Activated T-helper 17 cell treated with anti-CD3 and anti-CD28 coated beads, Interleukin-2, amount 50 U/mL, for 72 hours (primary cell): ENCODE measurements at regions not wholly inside any gene's neighbourhood (a gene's known extent, or its start where the extent isn't known, plus 50 kb on each side); places are given as distances from the start of the nearest gene placed in this dataset.
"Not testable (repeated sequence)": the region's sequence is repeated elsewhere in the genome, so short reads cannot be mapped to it uniquely, and the experiment has no call there.

Experiments
- ATAC-seq: fragments of 150-1000 bp; cut with Tn5 transposase; replicated peaks from 2 replicates; pipeline ENCODE4 v1.10.0; 2021; ENCODE audit warnings: mild to moderate bottlenecking, moderate library complexity
- H3K27ac Mint-ChIP-seq: one replicate; pipeline ENCODE4 v1.8.0; 2022; ENCODE audit warnings: mixed read lengths
- H3K27me3 Mint-ChIP-seq: one replicate; pipeline ENCODE4 v1.8.0; 2022; ENCODE audit warnings: mixed read lengths
- H3K36me3 Mint-ChIP-seq: one replicate; pipeline ENCODE4 v1.8.0; 2022; ENCODE audit warnings: low read depth, mild to moderate bottlenecking, mixed read lengths
- H3K4me1 Mint-ChIP-seq: one replicate; pipeline ENCODE4 v1.8.0; 2022; ENCODE audit warnings: mixed read lengths
- H3K4me3 Mint-ChIP-seq: one replicate; pipeline ENCODE4 v1.8.0; 2022; ENCODE audit warnings: mild to moderate bottlenecking, mixed read lengths
- H3K9me3 Mint-ChIP-seq: one replicate; pipeline ENCODE4 v1.8.0; 2022; ENCODE audit warnings: mixed read lengths

DNA sequence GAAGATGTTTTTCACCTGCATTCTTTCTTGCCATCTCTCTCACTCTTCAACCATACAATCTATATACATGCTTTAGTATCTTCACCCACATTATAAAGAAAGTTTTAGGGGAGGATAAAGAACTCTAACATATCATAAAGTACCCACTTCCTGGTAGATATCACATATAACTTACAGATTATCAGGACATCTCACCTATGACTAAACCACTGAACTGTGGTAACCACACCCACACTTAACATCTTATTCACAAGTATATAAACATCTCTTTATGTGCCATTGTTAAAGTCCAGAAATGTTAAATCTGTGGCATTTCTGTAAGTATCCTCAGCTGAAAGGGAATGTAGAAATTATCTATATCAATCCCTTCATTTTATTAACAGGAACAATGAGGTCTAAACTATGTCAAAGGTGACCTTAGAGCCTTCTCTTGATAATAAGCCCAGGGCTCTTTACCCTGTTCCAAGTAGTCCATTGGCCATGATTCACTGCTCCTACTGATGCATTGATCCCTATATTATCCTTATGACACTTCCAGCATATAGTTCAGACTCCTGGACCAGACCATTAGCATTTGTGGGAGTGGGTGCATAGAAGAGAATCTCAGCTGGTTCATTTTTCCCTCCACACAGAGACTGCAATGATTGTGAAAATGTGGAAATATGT is 182.4 kb downstream of the SUCLG1 start:
- Mint-ChIP-seq H3K27me3 (peaks cover 13% of the 10 kb centered on the region), H3K4me3 (no peak overlapping the region), H3K4me1 (peaks cover 4% of the 10 kb centered on the region), H3K9me3 (no peaks in the 10 kb centered on the region), H3K36me3 (no peaks in the 10 kb centered on the region), H3K27ac (no peak overlapping the region)
- peak; percentile 72 for ATAC-seq

DNA sequence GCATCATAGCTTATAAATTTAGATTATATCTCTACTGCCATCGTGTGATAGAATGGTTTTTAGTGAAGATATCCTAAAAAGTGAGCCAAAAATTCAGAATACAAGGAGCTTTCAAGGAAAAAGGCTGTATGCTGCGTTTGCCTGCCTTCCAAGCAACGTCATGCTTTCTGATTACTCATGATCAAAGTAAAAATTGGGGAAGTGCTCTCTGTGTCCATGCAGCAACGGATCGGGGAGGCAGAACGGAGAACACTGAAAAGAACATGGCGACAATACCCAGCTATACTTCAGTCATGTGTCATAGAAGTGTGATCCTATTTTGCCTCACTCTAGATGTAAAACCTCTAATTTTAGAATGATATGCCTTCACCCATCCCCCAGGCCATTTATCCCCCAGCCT is 185.7 kb downstream of the SUCLG1 start:
- H3K9me3 Mint-ChIP-seq = no peaks in the 10 kb centered on the region
- H3K36me3 Mint-ChIP-seq = no peaks in the 10 kb centered on the region
- no peak overlapping the region for H3K4me3 Mint-ChIP-seq
- peaks cover 20% of the 10 kb centered on the region for H3K27me3 Mint-ChIP-seq
- H3K27ac Mint-ChIP-seq = no peak overlapping the region
- no peak for ATAC-seq
- H3K4me1 Mint-ChIP-seq = peaks cover 2% of the 10 kb centered on the region

DNA sequence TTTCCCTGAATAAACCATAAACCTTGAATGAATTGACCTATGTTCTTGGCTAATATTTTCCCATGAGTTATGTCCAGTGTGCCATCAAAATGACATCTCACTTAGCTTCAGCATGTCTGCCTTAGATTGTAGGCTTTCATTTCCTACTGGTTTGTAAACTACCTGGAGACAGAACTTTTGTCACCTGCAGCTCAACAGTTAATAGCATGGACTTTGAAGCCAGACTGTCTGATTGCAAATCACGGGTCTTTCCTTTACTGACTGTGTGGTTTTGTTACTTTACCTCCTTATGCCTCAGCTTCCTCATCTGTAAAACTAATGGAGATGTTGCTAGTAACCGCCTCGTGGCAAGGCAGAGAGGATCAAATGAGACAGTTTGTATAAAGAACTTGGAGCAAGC is 187.1 kb downstream of the SUCLG1 start:
- Mint-ChIP-seq H3K36me3 (no peaks in the 10 kb centered on the region), H3K4me3 (no peak overlapping the region), H3K9me3 (no peaks in the 10 kb centered on the region), H3K4me1 (no peaks in the 10 kb centered on the region), H3K27ac (no peak overlapping the region), H3K27me3 (peaks cover 20% of the 10 kb centered on the region)
- no peak for ATAC-seq

DNA sequence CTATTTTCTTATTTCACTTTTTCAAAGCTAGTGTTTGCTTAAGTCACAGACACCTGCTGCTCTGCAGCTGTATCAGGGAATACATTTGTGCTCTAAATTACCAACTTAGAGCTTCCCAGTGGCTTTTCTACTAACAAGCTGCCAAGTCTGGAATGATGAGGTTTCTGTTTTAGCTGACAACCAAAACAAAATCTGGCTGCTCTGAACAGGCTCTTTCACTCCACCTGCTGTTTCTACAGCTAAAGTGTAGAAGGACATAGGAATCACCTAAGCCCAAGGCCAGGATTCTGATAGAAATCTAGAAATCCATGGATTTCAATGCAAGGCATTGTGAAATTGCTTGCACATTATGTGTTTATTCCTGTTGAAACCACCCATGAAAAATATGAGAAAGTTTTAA is 201.2 kb downstream of the SUCLG1 start:
- H3K27me3 Mint-ChIP-seq = peaks cover 34% of the 10 kb centered on the region
- H3K36me3 Mint-ChIP-seq = no peaks in the 10 kb centered on the region
- no peak overlapping the region for H3K4me3 Mint-ChIP-seq
- no peaks in the 10 kb centered on the region for H3K9me3 Mint-ChIP-seq
- H3K4me1 Mint-ChIP-seq = no peaks in the 10 kb centered on the region
- no peak for ATAC-seq
- no peak overlapping the region for H3K27ac Mint-ChIP-seq

DNA sequence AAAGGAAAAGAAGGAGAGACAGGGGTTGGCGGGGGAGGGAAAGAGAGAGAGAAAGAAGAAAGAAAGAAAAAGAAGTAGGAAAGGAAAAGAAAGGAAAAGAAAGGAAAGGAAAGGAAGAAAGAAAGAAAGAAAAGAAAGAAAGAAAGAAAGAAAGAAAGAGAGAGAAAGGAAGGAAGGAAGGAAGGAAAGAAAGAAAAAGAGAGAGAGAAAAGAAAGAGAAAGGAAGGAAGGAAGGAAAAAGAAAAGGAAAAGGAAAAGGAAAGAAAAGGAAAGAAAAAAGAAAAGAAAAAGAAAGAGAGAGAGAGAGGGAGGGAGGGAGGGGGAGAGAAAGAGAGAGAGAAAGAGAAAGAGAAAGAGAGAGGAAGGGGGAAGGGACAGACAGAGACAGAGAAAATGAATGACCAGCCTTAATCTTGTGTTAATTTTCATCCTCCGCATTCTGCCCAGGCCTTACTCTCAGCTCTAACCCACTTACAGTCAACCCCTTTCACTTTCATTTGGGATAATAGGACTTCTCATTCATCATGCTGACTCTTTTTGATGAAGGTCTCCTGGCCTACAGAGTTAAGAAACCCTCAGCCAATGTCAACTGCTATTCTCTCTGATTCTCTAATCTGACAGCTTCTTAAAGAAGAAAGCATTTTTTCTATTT is 207.3 kb downstream of the SUCLG1 start:
- H3K4me3 Mint-ChIP-seq = no peak overlapping the region
- H3K36me3 Mint-ChIP-seq = no peaks in the 10 kb centered on the region
- H3K9me3 Mint-ChIP-seq = no peaks in the 10 kb centered on the region
- H3K27me3 Mint-ChIP-seq = peaks cover 16% of the 10 kb centered on the region
- H3K27ac Mint-ChIP-seq = no peak overlapping the region
- H3K4me1 Mint-ChIP-seq = no peaks in the 10 kb centered on the region
- ATAC-seq = no peak

DNA sequence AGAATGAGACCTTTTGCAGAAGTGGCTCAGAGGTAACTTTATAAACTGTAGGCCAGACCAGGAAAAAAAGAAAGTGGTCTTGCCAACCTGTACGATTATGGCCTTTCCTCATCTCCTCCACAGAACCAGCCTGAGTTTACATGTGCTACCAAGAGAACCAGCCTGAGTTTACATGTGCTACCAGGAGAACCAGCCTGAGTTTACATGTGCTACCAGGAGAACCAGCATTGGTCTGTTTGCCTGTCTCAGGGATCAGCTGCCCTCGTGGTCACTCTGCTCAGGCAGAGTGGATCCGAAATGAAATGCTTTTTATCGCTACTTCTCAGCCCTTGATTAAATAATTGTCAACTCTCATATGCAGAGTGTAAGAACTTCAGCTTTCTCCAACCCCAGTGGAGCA is 209.9 kb downstream of the SUCLG1 start:
- no peak for ATAC-seq
- Mint-ChIP-seq H3K9me3 (no peaks in the 10 kb centered on the region), H3K27me3 (peaks cover 6% of the 10 kb centered on the region), H3K4me1 (no peaks in the 10 kb centered on the region), H3K27ac (no peak overlapping the region), H3K36me3 (no peaks in the 10 kb centered on the region), H3K4me3 (no peak overlapping the region)

DNA sequence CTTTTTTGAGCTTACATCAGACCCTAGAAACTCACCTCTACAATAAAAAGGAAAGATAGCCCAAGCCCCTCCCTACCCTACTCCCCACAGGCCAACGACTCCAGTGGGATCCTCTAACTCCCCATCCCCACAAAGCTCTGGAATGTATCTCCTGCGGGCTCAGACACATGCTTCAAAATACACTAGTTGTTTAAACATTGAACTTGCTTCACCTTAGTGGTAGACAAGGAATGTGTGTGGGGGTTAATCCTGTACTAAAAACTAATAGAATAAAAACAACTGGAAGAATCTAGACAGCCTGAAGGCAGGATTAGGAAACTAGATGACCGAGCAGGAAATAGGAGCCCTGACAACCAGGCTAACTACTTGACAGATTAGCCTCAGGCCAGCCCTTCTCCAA is 211.5 kb downstream of the SUCLG1 start:
- no peaks in the 10 kb centered on the region for H3K36me3 Mint-ChIP-seq
- H3K9me3 Mint-ChIP-seq = no peaks in the 10 kb centered on the region
- H3K27me3 Mint-ChIP-seq = peaks cover 6% of the 10 kb centered on the region
- H3K27ac Mint-ChIP-seq = no peak overlapping the region
- H3K4me1 Mint-ChIP-seq = no peaks in the 10 kb centered on the region
- no peak for ATAC-seq
- H3K4me3 Mint-ChIP-seq = no peak overlapping the region

DNA sequence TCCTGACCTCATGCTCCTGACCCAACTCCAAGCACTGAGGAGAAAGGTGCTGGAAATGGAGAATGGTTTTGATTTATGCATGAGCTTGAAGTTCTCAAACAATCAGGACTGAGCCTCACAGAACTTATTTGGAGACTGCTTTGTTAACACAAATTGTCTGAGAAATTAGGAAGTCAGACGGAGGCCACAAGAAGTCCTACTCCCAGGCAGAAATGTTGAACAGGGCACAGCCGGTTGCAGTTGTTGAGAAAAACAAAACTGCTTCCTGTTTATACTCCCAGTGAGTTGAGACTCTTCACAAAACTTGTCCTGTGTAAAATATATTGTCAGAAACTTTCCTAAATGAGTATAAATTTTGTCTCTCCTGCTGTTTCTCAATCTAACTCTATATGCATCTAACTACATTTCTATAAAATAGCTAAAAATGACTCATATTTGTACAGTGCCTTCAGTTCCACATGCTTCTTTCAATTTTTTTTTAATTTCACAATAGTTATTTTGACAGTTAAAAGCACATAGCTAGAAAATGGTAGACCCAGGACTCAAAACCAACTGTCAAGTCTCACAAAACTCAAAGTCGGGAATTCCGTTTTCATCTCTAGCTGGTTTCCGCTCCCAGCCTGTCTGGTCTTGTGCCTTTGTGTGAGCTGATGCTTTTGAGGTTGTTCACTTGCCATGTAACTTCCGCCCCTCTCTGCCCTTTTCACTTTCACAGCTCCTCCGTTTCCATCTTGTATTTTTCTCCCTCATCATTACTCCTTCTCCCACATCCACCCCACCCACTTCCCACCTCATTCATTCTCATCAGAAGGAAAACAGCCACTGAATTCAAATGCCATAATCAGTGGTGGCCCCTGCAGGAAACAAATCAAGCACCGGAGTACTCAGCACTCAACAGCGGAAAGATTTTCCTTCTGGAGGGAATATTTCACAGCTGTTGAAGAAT is 215.0 kb downstream of the SUCLG1 start:
- Mint-ChIP-seq H3K9me3 (no peaks in the 10 kb centered on the region), H3K27me3 (peaks cover 13% of the 10 kb centered on the region), H3K4me3 (no peak overlapping the region), H3K36me3 (no peaks in the 10 kb centered on the region), H3K27ac (no peak overlapping the region), H3K4me1 (no peaks in the 10 kb centered on the region)
- ATAC-seq = no peak

DNA sequence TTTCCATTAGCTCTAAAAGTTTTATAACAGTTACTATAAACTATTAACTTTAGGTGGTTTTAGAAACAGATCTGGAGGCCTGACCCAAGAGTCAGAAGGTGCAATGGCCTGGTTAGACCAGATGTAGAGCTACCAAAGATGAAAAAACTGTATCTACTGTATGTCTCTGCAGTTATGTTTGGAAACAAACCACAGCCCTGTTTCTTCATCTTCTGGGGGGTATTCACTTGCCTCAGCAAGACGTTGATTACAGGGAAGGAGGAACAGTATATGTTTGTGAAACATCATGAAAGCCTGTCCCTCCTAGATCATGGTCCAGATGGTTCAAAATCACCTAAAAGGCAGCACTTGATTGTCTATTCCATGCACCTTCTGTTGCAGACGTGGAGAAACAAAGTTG is 220.2 kb downstream of the SUCLG1 start:
- H3K36me3 Mint-ChIP-seq = no peaks in the 10 kb centered on the region
- H3K9me3 Mint-ChIP-seq = no peaks in the 10 kb centered on the region
- no peaks in the 10 kb centered on the region for H3K4me1 Mint-ChIP-seq
- no peak overlapping the region for H3K27ac Mint-ChIP-seq
- peaks cover 16% of the 10 kb centered on the region for H3K27me3 Mint-ChIP-seq
- no peak for ATAC-seq
- no peak overlapping the region for H3K4me3 Mint-ChIP-seq

DNA sequence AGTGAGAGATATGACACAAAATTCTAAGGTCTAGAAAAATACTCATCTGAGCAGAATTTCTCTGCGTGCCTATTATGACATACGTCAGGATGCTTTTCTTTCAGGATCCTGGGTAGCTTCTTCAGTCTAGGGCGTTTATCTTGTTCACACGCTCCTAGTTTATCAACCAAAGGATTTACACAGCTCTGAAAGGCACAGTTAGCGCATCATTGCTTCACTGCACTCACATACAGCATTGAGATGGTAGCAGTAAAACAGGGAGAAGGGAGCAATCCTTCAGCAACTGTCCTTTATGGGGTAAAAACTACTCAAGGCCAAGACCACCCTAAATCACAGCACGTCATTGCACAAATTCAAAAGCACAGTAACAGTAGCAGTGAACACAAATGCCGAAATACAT is 222.8 kb downstream of the SUCLG1 start:
- H3K36me3 Mint-ChIP-seq = no peaks in the 10 kb centered on the region
- no peak overlapping the region for H3K27ac Mint-ChIP-seq
- H3K4me3 Mint-ChIP-seq = no peak overlapping the region
- no peaks in the 10 kb centered on the region for H3K4me1 Mint-ChIP-seq
- no peak for ATAC-seq
- peaks cover 16% of the 10 kb centered on the region for H3K27me3 Mint-ChIP-seq
- H3K9me3 Mint-ChIP-seq = no peaks in the 10 kb centered on the region

DNA sequence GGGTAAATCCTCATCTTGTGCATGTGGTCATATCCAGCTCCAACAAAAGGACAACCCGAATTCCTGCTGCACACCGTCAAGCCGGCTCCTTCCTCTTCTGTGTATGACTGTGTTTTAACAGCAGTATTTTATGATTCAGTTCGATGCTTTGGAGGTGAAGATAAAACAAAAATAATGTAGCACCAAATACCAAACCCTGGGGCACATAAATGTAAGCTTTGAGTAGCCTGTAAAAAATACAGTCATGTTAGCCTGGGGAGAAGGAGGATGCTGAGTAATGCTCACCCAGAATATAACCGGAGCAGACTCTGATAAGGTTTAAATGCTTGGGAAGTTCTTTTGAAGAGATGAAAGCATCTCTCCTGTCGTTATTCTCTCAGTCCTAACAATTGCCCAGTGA is 225.0 kb downstream of the SUCLG1 start:
- Mint-ChIP-seq H3K9me3 (no peaks in the 10 kb centered on the region), H3K27me3 (peaks cover 9% of the 10 kb centered on the region), H3K36me3 (no peaks in the 10 kb centered on the region), H3K4me3 (no peak overlapping the region), H3K4me1 (no peaks in the 10 kb centered on the region), H3K27ac (no peak overlapping the region)
- no peak for ATAC-seq

DNA sequence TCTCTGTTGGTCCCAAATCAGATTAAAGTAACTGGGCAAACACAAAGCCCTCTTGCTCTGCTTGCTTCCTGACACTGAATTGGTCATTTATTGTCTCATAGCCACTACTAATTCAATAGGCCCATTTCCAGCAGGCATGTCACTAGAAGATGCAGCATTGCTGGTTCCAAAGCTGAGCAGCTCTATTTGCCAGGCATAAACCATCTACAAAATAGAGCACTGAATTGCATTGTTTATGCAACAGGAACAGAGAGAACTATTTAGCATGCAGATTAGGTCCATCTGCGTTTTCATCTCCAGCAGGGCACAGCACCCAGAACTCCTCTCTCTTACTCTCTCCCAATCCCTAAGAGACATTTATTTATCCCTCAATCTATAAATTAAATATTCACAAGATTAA is 227.6 kb downstream of the SUCLG1 start:
- no peak overlapping the region for H3K27ac Mint-ChIP-seq
- H3K4me1 Mint-ChIP-seq = no peaks in the 10 kb centered on the region
- no peaks in the 10 kb centered on the region for H3K36me3 Mint-ChIP-seq
- H3K9me3 Mint-ChIP-seq = no peaks in the 10 kb centered on the region
- H3K4me3 Mint-ChIP-seq = no peak overlapping the region
- no peak for ATAC-seq
- H3K27me3 Mint-ChIP-seq = no peaks in the 10 kb centered on the region

DNA sequence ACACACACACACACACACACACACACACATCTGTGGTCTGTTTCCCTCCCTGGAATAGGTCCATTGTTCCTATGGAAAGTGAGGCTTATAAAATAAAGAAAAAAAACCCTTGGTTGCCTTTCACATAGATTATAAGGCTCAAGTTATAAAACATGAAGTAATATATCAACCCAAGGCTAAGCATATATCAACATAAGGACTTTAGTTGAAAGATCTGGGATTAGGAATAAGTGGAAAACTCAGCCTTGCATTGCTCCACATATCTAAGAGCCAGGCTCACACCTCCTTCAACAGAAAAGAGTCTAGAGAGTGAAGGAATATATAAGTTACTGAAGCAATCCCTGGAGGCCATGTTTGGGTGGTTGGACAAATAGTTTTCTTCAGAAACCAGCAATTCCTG is 235.0 kb downstream of the SUCLG1 start:
- no peaks in the 10 kb centered on the region for H3K9me3 Mint-ChIP-seq
- no peak for ATAC-seq
- H3K27ac Mint-ChIP-seq = no peak overlapping the region
- peaks cover 8% of the 10 kb centered on the region for H3K27me3 Mint-ChIP-seq
- no peaks in the 10 kb centered on the region for H3K36me3 Mint-ChIP-seq
- no peaks in the 10 kb centered on the region for H3K4me1 Mint-ChIP-seq
- no peak overlapping the region for H3K4me3 Mint-ChIP-seq

DNA sequence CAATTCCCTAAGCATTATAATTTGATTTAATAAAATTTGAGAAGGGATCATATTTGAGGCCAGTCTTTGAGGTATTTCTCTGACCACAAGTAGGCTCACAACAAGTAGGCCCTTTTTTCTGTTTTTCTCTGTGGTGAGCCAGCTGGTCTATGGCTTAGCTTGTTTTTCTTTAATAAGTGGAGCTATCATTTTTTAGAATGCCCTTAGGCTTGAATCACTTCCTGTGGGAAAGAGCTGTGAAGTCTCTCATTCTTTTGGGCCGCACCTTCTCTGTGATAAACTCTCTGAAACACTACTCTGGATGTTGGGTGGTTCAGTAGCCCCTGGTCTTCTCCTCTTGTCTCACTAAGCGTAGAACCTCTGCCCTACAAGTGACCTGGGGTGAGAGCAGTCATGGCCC is 235.9 kb downstream of the SUCLG1 start:
- no peak overlapping the region for H3K4me3 Mint-ChIP-seq
- no peaks in the 10 kb centered on the region for H3K4me1 Mint-ChIP-seq
- no peaks in the 10 kb centered on the region for H3K36me3 Mint-ChIP-seq
- H3K9me3 Mint-ChIP-seq = no peaks in the 10 kb centered on the region
- H3K27ac Mint-ChIP-seq = no peak overlapping the region
- no peak for ATAC-seq
- peaks cover 8% of the 10 kb centered on the region for H3K27me3 Mint-ChIP-seq

DNA sequence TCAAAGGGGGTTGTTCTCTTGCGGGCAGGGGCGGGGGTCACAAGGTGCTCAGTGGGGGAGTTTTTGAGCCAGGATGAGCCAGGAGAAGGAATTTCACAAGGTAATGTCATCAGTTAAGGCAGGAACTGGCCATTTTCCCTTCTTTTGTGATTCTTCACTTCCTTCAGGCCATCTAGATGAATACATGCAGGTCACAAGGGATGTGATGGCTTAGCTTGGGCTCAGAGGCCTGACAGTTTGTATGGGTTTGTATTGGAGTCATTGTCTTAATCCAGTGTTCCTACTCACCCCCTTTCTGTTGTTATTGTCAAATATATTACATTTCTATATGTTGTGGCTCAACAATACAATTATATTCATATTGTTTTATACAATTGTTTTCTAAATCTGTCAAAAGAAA is 238.0 kb downstream of the SUCLG1 start:
- H3K4me3 Mint-ChIP-seq, H3K27me3 Mint-ChIP-seq, ATAC-seq, H3K36me3 Mint-ChIP-seq, H3K9me3 Mint-ChIP-seq, H3K4me1 Mint-ChIP-seq, H3K27ac Mint-ChIP-seq: not testable (repeated sequence)
